ENCODE measurements at regions not wholly inside any gene's neighbourhood (a gene's known extent, or its start where the extent isn't known, plus 50 kb on each side); places are given as distances from the start of the nearest gene placed in this dataset.

DNA sequence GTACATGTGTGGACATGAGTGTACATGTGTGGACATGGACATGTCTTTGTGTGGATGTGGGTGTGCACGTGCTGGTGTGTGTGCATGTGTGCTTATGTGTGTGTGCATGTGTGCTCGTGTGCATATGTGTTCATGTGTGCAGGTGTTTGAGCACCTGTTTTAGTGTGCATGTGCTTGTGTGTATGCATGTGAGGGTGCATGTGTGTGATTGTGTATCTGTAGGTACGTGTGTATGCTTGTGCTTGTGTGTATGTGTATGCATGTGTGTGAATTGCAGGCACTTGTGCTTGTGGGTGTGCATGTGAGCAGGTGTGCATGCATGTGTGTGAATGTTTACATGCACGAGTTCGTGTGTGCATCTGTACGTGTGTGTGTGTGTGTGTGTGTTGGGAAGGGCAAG, 300.6 kb upstream of the EEF2KMT start:
- Histone ChIP-seq H3K9me3 (ENCODE audit: insufficient read depth, low read length) (no peaks in the 10 kb centered on the region), H4K20me1 (ENCODE audit: low read depth, low read length) (no peaks in the 10 kb centered on the region)

DNA sequence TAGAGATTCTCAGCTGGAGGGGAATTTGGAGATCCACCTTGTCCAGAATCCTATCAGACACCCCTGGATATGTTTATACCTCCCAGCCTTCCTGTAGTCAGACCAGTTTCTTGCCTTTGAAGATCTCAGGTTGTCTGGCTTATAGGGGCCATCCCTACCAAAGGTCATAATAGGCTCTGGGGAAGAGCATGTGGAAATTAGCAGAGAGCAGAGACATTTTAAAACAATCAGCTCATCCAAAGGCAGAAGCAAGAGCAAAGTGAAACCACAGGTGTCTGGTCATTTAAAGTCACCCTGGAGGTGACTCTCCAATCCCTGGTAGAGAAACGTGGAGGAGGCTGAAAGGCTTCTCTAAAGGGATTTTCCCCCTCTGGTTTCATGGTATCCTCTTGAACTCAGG, 299.3 kb upstream of the EEF2KMT start:
- H3F3A ChIP-seq (ENCODE audit: insufficient read depth): no peaks in the 10 kb centered on the region
- no peak for TF ChIP-seq CTCF (IDR thresholded peaks at IDR 0.05; ENCODE audit: insufficient read depth, low read length, poor library complexity, severe bottlenecking)
- TF ChIP-seq EZH2phosphoT487 (conservative IDR thresholded peaks at IDR 0.05; ENCODE audit: low read length): no peak
- H3K9me3 ChIP-seq (ENCODE audit: insufficient read depth, low read length): no peaks in the 10 kb centered on the region
- H3K36me3 ChIP-seq (ENCODE audit: low read length): no peaks in the 10 kb centered on the region
- H3K4me2 ChIP-seq (ENCODE audit: low read depth, low read length, poor library complexity, severe bottlenecking): no peak overlapping the region
- H3K79me2 ChIP-seq (ENCODE audit: insufficient read depth, low read length): no peaks in the 10 kb centered on the region
- no peak overlapping the region for H3K9ac ChIP-seq (ENCODE audit: low read length)
- no peak overlapping the region for H2AFZ ChIP-seq (ENCODE audit: low read depth, low read length, severe bottlenecking)
- H3K9me2 ChIP-seq (replicated peaks; ENCODE audit: insufficient read depth, low read length): no peaks in the 10 kb centered on the region
- H3K4me3 ChIP-seq (ENCODE audit: insufficient read depth, low read length, poor library complexity, severe bottlenecking): no peak overlapping the region
- H3K27ac ChIP-seq (ENCODE audit: low read depth, low read length): no peak overlapping the region
- H3K27me3 ChIP-seq (ENCODE audit: low read length): no peaks in the 10 kb centered on the region
- H4K20me1 ChIP-seq (ENCODE audit: low read depth, low read length): no peaks in the 10 kb centered on the region

More for the DNA sequence above, 300.6 kb upstream of the EEF2KMT start:
- Histone ChIP-seq H3K4me2 (ENCODE audit: low read depth, low read length, poor library complexity, severe bottlenecking) (no peak overlapping the region), H3F3A (ENCODE audit: insufficient read depth) (no peaks in the 10 kb centered on the region), H2AFZ (ENCODE audit: low read depth, low read length, severe bottlenecking) (no peak overlapping the region), H3K27me3 (ENCODE audit: low read length) (no peaks in the 10 kb centered on the region), H3K9ac (ENCODE audit: low read length) (no peak overlapping the region), H3K9me2 (replicated peaks; ENCODE audit: insufficient read depth, low read length) (no peaks in the 10 kb centered on the region), H3K27ac (ENCODE audit: low read depth, low read length) (no peak overlapping the region), H3K4me3 (ENCODE audit: insufficient read depth, low read length, poor library complexity, severe bottlenecking) (no peak overlapping the region), H3K79me2 (ENCODE audit: insufficient read depth, low read length) (no peaks in the 10 kb centered on the region), H3K36me3 (ENCODE audit: low read length) (no peaks in the 10 kb centered on the region)
- no peak for TF ChIP-seq EZH2phosphoT487 (conservative IDR thresholded peaks at IDR 0.05; ENCODE audit: low read length)
- TF ChIP-seq CTCF (IDR thresholded peaks at IDR 0.05; ENCODE audit: insufficient read depth, low read length, poor library complexity, severe bottlenecking): no peak

DNA sequence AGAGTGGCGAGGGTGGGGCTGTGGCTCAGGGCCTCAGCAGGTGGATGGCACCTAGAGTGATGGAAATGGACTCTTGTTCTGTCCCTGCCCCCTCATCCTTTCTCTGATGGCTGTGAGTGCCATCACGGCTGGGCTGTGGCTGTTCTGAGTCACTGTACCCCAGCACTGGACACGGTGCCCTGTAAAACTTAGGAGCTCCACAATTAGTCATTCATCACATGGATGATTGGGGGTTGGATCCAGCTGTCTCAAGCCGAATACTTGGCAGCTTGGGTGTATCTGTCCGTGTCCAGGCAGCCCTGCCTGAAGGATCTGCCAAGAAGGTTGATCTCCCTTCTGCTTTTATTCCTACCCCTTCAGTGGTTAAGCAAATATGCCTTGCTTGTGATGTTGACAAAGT, 295.5 kb upstream of the EEF2KMT start:
- Histone ChIP-seq H3K4me2 (ENCODE audit: low read depth, low read length, poor library complexity, severe bottlenecking) (no peak overlapping the region), H3K36me3 (ENCODE audit: low read length) (no peaks in the 10 kb centered on the region), H3K9me3 (ENCODE audit: insufficient read depth, low read length) (no peaks in the 10 kb centered on the region), H3K27me3 (ENCODE audit: low read length) (no peaks in the 10 kb centered on the region), H2AFZ (ENCODE audit: low read depth, low read length, severe bottlenecking) (no peak overlapping the region), H3K9ac (ENCODE audit: low read length) (no peak overlapping the region), H3K4me3 (ENCODE audit: insufficient read depth, low read length, poor library complexity, severe bottlenecking) (no peak overlapping the region), H3K27ac (ENCODE audit: low read depth, low read length) (no peak overlapping the region), H3K9me2 (replicated peaks; ENCODE audit: insufficient read depth, low read length) (no peaks in the 10 kb centered on the region), H3F3A (ENCODE audit: insufficient read depth) (no peaks in the 10 kb centered on the region), H3K79me2 (ENCODE audit: insufficient read depth, low read length) (no peaks in the 10 kb centered on the region), H4K20me1 (ENCODE audit: low read depth, low read length) (no peaks in the 10 kb centered on the region)
- TF ChIP-seq EZH2phosphoT487 (conservative IDR thresholded peaks at IDR 0.05; ENCODE audit: low read length) (no peak), CTCF (IDR thresholded peaks at IDR 0.05; ENCODE audit: insufficient read depth, low read length, poor library complexity, severe bottlenecking) (no peak)

Measured in SU-DHL-6 (cell line).